ENCODE measurements at regions not wholly inside any gene's neighbourhood (a gene's known extent, or its start where the extent isn't known, plus 50 kb on each side); places are given as distances from the start of the nearest gene placed in this dataset.

DNA sequence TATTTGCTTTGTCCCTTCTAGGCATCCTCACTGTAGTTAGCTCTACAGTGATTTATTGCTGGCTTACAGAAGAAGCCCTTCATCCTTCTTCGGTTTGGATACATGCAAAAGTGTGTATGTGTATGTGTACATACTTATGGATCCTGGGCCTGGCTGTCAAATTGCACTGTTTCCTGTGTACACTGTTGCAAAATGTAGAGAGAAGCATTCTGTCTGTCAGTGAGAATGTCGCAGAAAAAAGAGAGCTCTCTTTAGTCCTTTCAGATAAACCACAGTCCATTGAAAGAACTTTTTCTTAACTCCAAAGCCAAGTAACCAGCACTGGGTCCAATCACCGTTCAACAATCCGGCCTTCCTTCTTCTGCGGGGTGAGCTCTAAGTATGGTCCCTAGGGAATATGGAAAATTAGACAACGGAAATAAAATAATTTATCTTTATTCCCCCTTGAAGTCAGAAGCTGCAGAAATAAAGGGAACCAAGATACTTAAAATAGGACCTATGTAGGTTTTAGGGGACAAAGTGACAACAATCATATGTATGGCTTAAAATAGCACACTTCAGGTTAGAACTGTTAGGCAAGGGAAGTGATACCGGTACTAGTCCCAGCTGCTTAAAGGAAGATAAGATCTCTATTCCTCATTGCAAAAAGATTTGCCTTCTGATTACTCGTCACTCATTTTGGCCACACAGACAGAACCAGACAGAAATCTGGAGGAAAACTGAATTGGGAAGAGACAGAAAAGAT lies 107.0 kb downstream of the CD83 start (continued):
- TF ChIP-seq, protein P1, sequence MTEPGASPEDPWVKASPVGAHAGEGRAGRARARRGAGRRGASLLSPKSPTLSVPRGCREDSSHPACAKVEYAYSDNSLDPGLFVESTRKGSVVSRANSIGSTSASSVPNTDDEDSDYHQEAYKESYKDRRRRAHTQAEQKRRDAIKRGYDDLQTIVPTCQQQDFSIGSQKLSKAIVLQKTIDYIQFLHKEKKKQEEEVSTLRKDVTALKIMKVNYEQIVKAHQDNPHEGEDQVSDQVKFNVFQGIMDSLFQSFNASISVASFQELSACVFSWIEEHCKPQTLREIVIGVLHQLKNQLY (CRISPR knock-in tag; IDR thresholded peaks at IDR 0.05) = no peak
- TF ChIP-seq, protein P2, sequence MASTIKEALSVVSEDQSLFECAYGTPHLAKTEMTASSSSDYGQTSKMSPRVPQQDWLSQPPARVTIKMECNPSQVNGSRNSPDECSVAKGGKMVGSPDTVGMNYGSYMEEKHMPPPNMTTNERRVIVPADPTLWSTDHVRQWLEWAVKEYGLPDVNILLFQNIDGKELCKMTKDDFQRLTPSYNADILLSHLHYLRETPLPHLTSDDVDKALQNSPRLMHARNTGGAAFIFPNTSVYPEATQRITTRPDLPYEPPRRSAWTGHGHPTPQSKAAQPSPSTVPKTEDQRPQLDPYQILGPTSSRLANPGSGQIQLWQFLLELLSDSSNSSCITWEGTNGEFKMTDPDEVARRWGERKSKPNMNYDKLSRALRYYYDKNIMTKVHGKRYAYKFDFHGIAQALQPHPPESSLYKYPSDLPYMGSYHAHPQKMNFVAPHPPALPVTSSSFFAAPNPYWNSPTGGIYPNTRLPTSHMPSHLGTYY (CRISPR knock-in tag; IDR thresholded peaks at IDR 0.05) = no peak

DNA sequence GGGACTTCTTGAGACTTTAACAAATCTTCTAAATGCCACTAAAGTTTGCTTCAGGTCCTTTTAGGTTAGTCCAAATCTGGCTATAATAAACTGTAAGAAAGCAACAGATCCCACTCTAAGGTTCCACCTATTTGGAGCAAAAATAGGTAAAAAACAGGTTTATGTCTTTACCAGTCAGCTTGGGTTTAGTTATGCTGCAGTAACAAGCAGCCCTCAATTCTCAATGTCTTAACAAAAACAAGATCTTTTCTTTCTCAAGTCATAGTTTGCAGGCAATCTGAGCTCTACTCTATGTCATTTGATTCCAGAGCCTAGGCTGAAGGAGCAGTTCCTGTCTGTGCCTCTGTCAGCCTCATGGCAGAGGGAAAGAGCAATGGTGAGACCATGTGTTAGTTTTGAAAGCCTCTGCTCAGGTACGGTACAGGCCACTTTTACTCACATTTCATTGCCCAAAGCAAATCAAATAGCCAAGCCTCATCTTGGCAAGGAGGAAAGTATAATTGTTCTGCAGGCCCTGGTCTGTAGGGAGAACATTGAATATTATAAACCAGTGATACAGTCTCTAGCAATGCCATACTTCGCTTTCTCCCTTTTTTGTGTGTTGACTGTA lies 108.6 kb downstream of the CD83 start:
- Mint-ChIP-seq H3K9me3 (peaks cover 16% of the 10 kb centered on the region), H3K27me3 (ENCODE audit: low read depth) (peaks cover 14% of the 10 kb centered on the region), H3K4me1 (no peaks in the 10 kb centered on the region), H3K4me3 (no peak overlapping the region), H3K36me3 (peaks cover 12% of the 10 kb centered on the region), H3K27ac (no peak overlapping the region)
- TF ChIP-seq ZNF396 (CRISPR knock-in tag; IDR thresholded peaks at IDR 0.05; ENCODE audit: borderline replicate concordance) = no peak
- TF ChIP-seq ZNF138 (CRISPR knock-in tag; conservative IDR thresholded peaks at IDR 0.05) = no peak
- TF ChIP-seq, protein P3, sequence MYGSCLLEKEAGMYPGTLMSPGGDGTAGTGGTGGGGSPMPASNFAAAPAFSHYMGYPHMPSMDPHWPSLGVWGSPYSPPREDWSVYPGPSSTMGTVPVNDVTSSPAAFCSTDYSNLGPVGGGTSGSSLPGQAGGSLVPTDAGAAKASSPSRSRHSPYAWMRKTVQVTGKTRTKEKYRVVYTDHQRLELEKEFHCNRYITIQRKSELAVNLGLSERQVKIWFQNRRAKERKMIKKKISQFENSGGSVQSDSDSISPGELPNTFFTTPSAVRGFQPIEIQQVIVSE (CRISPR knock-in tag; IDR thresholded peaks at IDR 0.05; ENCODE audit: borderline replicate concordance) = no peak
- TF ChIP-seq TCF7 (CRISPR knock-in tag; IDR thresholded peaks at IDR 0.05; ENCODE audit: low read depth) = no peak
- TF ChIP-seq, protein P4, sequence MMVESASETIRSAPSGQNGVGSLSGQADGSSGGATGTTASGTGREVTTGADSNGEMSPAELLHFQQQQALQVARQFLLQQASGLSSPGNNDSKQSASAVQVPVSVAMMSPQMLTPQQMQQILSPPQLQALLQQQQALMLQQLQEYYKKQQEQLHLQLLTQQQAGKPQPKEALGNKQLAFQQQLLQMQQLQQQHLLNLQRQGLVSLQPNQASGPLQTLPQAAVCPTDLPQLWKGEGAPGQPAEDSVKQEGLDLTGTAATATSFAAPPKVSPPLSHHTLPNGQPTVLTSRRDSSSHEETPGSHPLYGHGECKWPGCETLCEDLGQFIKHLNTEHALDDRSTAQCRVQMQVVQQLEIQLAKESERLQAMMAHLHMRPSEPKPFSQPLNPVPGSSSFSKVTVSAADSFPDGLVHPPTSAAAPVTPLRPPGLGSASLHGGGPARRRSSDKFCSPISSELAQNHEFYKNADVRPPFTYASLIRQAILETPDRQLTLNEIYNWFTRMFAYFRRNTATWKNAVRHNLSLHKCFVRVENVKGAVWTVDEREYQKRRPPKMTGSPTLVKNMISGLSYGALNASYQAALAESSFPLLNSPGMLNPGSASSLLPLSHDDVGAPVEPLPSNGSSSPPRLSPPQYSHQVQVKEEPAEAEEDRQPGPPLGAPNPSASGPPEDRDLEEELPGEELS (CRISPR knock-in tag; IDR thresholded peaks at IDR 0.05) = no peak
- ChIA-PET POLR2A (no interaction called here), CTCF (no interaction called here)
- no peak for ATAC-seq
- no peak for DNase-seq (ENCODE audit: low spot score)

DNA sequence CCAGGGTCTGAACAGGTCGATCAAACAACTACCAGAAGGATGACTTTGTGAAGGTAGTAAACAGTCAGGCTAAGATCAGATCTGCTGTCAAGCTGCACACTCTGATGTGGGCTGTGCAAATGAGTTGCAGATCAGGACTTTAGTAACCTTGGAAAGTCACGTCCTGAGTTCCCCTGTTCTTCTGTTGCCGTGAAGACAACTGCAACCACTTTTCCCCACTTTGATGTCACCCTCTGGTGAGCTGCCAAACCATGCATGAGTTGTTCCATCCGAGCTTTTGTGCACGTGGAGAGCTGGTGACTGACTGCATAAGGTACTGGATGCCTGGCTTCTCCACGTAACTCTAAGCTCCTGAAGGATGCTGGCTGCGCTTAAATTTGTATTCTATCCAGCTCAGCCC lies 111.0 kb downstream of the CD83 start:
- Mint-ChIP-seq H3K9me3 (peaks cover 16% of the 10 kb centered on the region), H3K36me3 (peaks cover 12% of the 10 kb centered on the region), H3K4me1 (no peaks in the 10 kb centered on the region), H3K4me3 (no peak overlapping the region), H3K27ac (no peak overlapping the region), H3K27me3 (ENCODE audit: low read depth) (peaks cover 13% of the 10 kb centered on the region)
- POLR2A ChIA-PET = no interaction called here
- ATAC-seq (no peak), DNase-seq (ENCODE audit: low spot score) (no peak)
- TF ChIP-seq, protein P5, sequence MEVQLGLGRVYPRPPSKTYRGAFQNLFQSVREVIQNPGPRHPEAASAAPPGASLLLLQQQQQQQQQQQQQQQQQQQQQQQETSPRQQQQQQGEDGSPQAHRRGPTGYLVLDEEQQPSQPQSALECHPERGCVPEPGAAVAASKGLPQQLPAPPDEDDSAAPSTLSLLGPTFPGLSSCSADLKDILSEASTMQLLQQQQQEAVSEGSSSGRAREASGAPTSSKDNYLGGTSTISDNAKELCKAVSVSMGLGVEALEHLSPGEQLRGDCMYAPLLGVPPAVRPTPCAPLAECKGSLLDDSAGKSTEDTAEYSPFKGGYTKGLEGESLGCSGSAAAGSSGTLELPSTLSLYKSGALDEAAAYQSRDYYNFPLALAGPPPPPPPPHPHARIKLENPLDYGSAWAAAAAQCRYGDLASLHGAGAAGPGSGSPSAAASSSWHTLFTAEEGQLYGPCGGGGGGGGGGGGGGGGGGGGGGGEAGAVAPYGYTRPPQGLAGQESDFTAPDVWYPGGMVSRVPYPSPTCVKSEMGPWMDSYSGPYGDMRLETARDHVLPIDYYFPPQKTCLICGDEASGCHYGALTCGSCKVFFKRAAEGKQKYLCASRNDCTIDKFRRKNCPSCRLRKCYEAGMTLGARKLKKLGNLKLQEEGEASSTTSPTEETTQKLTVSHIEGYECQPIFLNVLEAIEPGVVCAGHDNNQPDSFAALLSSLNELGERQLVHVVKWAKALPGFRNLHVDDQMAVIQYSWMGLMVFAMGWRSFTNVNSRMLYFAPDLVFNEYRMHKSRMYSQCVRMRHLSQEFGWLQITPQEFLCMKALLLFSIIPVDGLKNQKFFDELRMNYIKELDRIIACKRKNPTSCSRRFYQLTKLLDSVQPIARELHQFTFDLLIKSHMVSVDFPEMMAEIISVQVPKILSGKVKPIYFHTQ (CRISPR knock-in tag; IDR thresholded peaks at IDR 0.05) = no peak
- TF ChIP-seq RORB (CRISPR knock-in tag; IDR thresholded peaks at IDR 0.05) (no peak), ATF1 (CRISPR knock-in tag; IDR thresholded peaks at IDR 0.05) (no peak), FOXJ3 (CRISPR knock-in tag; IDR thresholded peaks at IDR 0.05; ENCODE audit: borderline replicate concordance) (no peak), IRF2 (CRISPR knock-in tag; IDR thresholded peaks at IDR 0.05; ENCODE audit: borderline replicate concordance, low read depth) (no peak), HMGA2 (CRISPR knock-in tag; IDR thresholded peaks at IDR 0.05) (no peak)
- TF ChIP-seq, protein P6, sequence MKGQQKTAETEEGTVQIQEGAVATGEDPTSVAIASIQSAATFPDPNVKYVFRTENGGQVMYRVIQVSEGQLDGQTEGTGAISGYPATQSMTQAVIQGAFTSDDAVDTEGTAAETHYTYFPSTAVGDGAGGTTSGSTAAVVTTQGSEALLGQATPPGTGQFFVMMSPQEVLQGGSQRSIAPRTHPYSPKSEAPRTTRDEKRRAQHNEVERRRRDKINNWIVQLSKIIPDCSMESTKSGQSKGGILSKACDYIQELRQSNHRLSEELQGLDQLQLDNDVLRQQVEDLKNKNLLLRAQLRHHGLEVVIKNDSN (CRISPR knock-in tag; IDR thresholded peaks at IDR 0.05) = no peak
- TF ChIP-seq, protein P7, sequence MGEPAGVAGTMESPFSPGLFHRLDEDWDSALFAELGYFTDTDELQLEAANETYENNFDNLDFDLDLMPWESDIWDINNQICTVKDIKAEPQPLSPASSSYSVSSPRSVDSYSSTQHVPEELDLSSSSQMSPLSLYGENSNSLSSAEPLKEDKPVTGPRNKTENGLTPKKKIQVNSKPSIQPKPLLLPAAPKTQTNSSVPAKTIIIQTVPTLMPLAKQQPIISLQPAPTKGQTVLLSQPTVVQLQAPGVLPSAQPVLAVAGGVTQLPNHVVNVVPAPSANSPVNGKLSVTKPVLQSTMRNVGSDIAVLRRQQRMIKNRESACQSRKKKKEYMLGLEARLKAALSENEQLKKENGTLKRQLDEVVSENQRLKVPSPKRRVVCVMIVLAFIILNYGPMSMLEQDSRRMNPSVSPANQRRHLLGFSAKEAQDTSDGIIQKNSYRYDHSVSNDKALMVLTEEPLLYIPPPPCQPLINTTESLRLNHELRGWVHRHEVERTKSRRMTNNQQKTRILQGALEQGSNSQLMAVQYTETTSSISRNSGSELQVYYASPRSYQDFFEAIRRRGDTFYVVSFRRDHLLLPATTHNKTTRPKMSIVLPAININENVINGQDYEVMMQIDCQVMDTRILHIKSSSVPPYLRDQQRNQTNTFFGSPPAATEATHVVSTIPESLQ (CRISPR knock-in tag; IDR thresholded peaks at IDR 0.05) = no peak
- CTCF ChIA-PET = interaction anchor here (0.9 kb wide), 1 partner anchor 11 kb away, joined by 3 read pairs; no protein-coding TSS in a partner anchor
